Activated T-helper 2 cell treated with anti-CD3 and anti-CD28 coated beads, Interferon-gamma antibody, Interleukin-2, Interleukin-4, amounts not matched to agents 10 μg/mL and 5 μg/mL and 100 μg/mL, durations not matched to agents 14 hours and 24 hours and 36 hours (primary cell): ENCODE measurements at regions not wholly inside any gene's neighbourhood (a gene's known extent, or its start where the extent isn't known, plus 50 kb on each side); places are given as distances from the start of the nearest gene placed in this dataset.

Experiments used
- DNase-seq: peaks from one replicate; pipeline ENCODE4 v3.0.0; 2021; ENCODE audit warnings: low spot score
- H3K27ac Mint-ChIP-seq: one replicate; pipeline ENCODE4 v1.8.0; 2021; ENCODE audit warnings: mixed read lengths
- H3K27me3 Mint-ChIP-seq: one replicate; pipeline ENCODE4 v1.8.0; 2021; ENCODE audit warnings: low read depth, mixed read lengths
- H3K36me3 Mint-ChIP-seq: one replicate; pipeline ENCODE4 v1.8.0; 2021; ENCODE audit warnings: low read depth, mixed read lengths
- H3K4me1 Mint-ChIP-seq: one replicate; pipeline ENCODE4 v1.8.0; 2021; ENCODE audit warnings: low read depth, mixed read lengths
- H3K4me3 Mint-ChIP-seq: one replicate; pipeline ENCODE4 v1.8.0; 2021; ENCODE audit warnings: low read depth, mild to moderate bottlenecking, moderate library complexity, mixed read lengths
- H3K9me3 Mint-ChIP-seq: one replicate; pipeline ENCODE4 v1.8.0; 2021; ENCODE audit warnings: mixed read lengths
- intact Hi-C: fragments of 100-400 bp; cut with micrococcal nuclease; formaldehyde crosslinking; loops from one replicate; pipeline ENCODE4 v1.15.1; 2023

GRCh38 chr12:85697003-85697402, 139.2 kb downstream of the RASSF9 start:
- H3K27ac Mint-ChIP-seq, result no peak overlapping the region
- no peaks in the 10 kb centered on the region for H3K27me3 Mint-ChIP-seq
- no peak overlapping the region for H3K4me3 Mint-ChIP-seq
- DNase-seq, result no peak
- no peaks in the 10 kb centered on the region for H3K36me3 Mint-ChIP-seq
- intact Hi-C loops, result no loop called here
- no peaks in the 10 kb centered on the region for H3K4me1 Mint-ChIP-seq
- no peaks in the 10 kb centered on the region for H3K9me3 Mint-ChIP-seq

GRCh38 chr12:85698937-85699336, 137.3 kb downstream of the RASSF9 start:
- no peak overlapping the region for H3K27ac Mint-ChIP-seq
- no peaks in the 10 kb centered on the region for H3K4me1 Mint-ChIP-seq
- H3K9me3 Mint-ChIP-seq, result no peaks in the 10 kb centered on the region
- no peak for DNase-seq
- intact Hi-C loops, result no loop called here
- H3K27me3 Mint-ChIP-seq, result no peaks in the 10 kb centered on the region
- H3K36me3 Mint-ChIP-seq, result no peaks in the 10 kb centered on the region
- no peak overlapping the region for H3K4me3 Mint-ChIP-seq

GRCh38 chr12:85708775-85709174, 127.4 kb downstream of the RASSF9 start:
- Mint-ChIP-seq H3K4me1 (no peaks in the 10 kb centered on the region), H3K36me3 (no peaks in the 10 kb centered on the region), H3K27me3 (no peaks in the 10 kb centered on the region), H3K27ac (no peak overlapping the region), H3K4me3 (no peak overlapping the region), H3K9me3 (no peaks in the 10 kb centered on the region)
- intact Hi-C loops, result no loop called here
- DNase-seq, result no peak

- Mint-ChIP-seq H3K27ac (no peak overlapping the region), H3K27me3 (no peaks in the 10 kb centered on the region), H3K9me3 (no peaks in the 10 kb centered on the region), H3K4me1 (no peaks in the 10 kb centered on the region), H3K36me3 (no peaks in the 10 kb centered on the region), H3K4me3 (no peak overlapping the region)
- intact Hi-C loops, result no loop called here
- no peak for DNase-seq
Measured at GRCh38 chr12:85711735-85712390, 124.3 kb downstream of the RASSF9 start.

- intact Hi-C loops, result no loop called here
- Mint-ChIP-seq H3K36me3 (no peaks in the 10 kb centered on the region), H3K4me1 (no peaks in the 10 kb centered on the region), H3K4me3 (no peak overlapping the region), H3K27ac (no peak overlapping the region), H3K9me3 (no peaks in the 10 kb centered on the region), H3K27me3 (no peaks in the 10 kb centered on the region)
- no peak for DNase-seq
Measured at GRCh38 chr12:85713373-85713772, 122.8 kb downstream of the RASSF9 start.

GRCh38 chr12:85714425-85714824, 121.8 kb downstream of the RASSF9 start:
- no peaks in the 10 kb centered on the region for H3K4me1 Mint-ChIP-seq
- H3K9me3 Mint-ChIP-seq, result no peaks in the 10 kb centered on the region
- intact Hi-C loops, result no loop called here
- no peaks in the 10 kb centered on the region for H3K27me3 Mint-ChIP-seq
- no peak overlapping the region for H3K4me3 Mint-ChIP-seq
- H3K36me3 Mint-ChIP-seq, result no peaks in the 10 kb centered on the region
- DNase-seq, result no peak
- no peak overlapping the region for H3K27ac Mint-ChIP-seq

GRCh38 chr12:85720308-85721033, 115.7 kb downstream of the RASSF9 start:
- H3K9me3 Mint-ChIP-seq, result no peaks in the 10 kb centered on the region
- no peaks in the 10 kb centered on the region for H3K27me3 Mint-ChIP-seq
- intact Hi-C loops, result no loop called here
- H3K27ac Mint-ChIP-seq, result no peak overlapping the region
- H3K4me3 Mint-ChIP-seq, result no peak overlapping the region
- DNase-seq, result no peak
- no peaks in the 10 kb centered on the region for H3K36me3 Mint-ChIP-seq
- H3K4me1 Mint-ChIP-seq, result no peaks in the 10 kb centered on the region

GRCh38 chr12:85725991-85726390, 110.2 kb downstream of the RASSF9 start:
- Mint-ChIP-seq H3K36me3 (no peaks in the 10 kb centered on the region), H3K27me3 (no peaks in the 10 kb centered on the region), H3K9me3 (no peaks in the 10 kb centered on the region), H3K4me3 (no peak overlapping the region), H3K27ac (no peak overlapping the region), H3K4me1 (no peaks in the 10 kb centered on the region)
- intact Hi-C loops, result no loop called here
- no peak for DNase-seq

- intact Hi-C loops, result no loop called here
- H3K27ac Mint-ChIP-seq, result no peak overlapping the region
- H3K4me3 Mint-ChIP-seq, result no peak overlapping the region
Measured at GRCh38 chr12:85733221-85733840, 102.9 kb downstream of the RASSF9 start.

GRCh38 chr12:85733984-85734383, 102.2 kb downstream of the RASSF9 start:
- H3K36me3 Mint-ChIP-seq, result no peaks in the 10 kb centered on the region
- H3K9me3 Mint-ChIP-seq, result no peaks in the 10 kb centered on the region
- intact Hi-C loops, result no loop called here
- no peak for DNase-seq
- no peaks in the 10 kb centered on the region for H3K27me3 Mint-ChIP-seq
- no peak overlapping the region for H3K4me3 Mint-ChIP-seq
- H3K27ac Mint-ChIP-seq, result no peak overlapping the region
- no peaks in the 10 kb centered on the region for H3K4me1 Mint-ChIP-seq

More at GRCh38 chr12:85733221-85733840, 102.9 kb downstream of the RASSF9 start:
- H3K4me1 Mint-ChIP-seq, result no peaks in the 10 kb centered on the region
- DNase-seq, result no peak
- no peaks in the 10 kb centered on the region for H3K9me3 Mint-ChIP-seq
- H3K36me3 Mint-ChIP-seq, result no peaks in the 10 kb centered on the region
- H3K27me3 Mint-ChIP-seq, result no peaks in the 10 kb centered on the region

- no peaks in the 10 kb centered on the region for H3K27me3 Mint-ChIP-seq
- intact Hi-C loops, result no loop called here
- no peak overlapping the region for H3K4me3 Mint-ChIP-seq
- H3K9me3 Mint-ChIP-seq, result no peaks in the 10 kb centered on the region
- DNase-seq, result no peak
- no peaks in the 10 kb centered on the region for H3K4me1 Mint-ChIP-seq
- H3K27ac Mint-ChIP-seq, result no peak overlapping the region
- H3K36me3 Mint-ChIP-seq, result no peaks in the 10 kb centered on the region
Measured at GRCh38 chr12:85740186-85740585, 96.0 kb downstream of the RASSF9 start.

GRCh38 chr12:85741046-85741445, 95.2 kb downstream of the RASSF9 start:
- intact Hi-C loops, result no loop called here
- Mint-ChIP-seq H3K27me3 (no peaks in the 10 kb centered on the region), H3K27ac (no peak overlapping the region), H3K4me3 (no peak overlapping the region), H3K9me3 (no peaks in the 10 kb centered on the region), H3K4me1 (no peaks in the 10 kb centered on the region), H3K36me3 (no peaks in the 10 kb centered on the region)
- DNase-seq, result no peak

- intact Hi-C loops, result no loop called here
- Mint-ChIP-seq H3K36me3 (no peaks in the 10 kb centered on the region), H3K4me1 (no peaks in the 10 kb centered on the region), H3K9me3 (no peaks in the 10 kb centered on the region), H3K4me3 (no peak overlapping the region), H3K27ac (no peak overlapping the region), H3K27me3 (no peaks in the 10 kb centered on the region)
- DNase-seq, result no peak
Measured at GRCh38 chr12:85747941-85748495, 88.2 kb downstream of the RASSF9 start.
